GM18526 (cell line): ENCODE measurements at regions not wholly inside any gene's neighbourhood (a gene's known extent, or its start where the extent isn't known, plus 50 kb on each side); places are given as distances from the start of the nearest gene placed in this dataset.

ENCODE experiments used
- POLR2A ChIP-seq: IDR thresholded peaks from 3 replicates; pipeline ENCODE4 v1.6.1; 2011; ENCODE audit not compliant: insufficient read length; ENCODE audit errors: extremely low read depth

- no peak for TF ChIP-seq POLR2A
Observed at GRCh38 chr15:70321172-70321819, 223.6 kb upstream of the TLE3 start.

- TF ChIP-seq POLR2A: no peak
Observed at GRCh38 chr15:70320482-70320881, 222.8 kb upstream of the TLE3 start.

- no peak for TF ChIP-seq POLR2A
Observed at GRCh38 chr15:70320077-70320476, 222.4 kb upstream of the TLE3 start.

- peak; percentile 19 for TF ChIP-seq POLR2A
Observed at GRCh38 chr15:70319466-70319865, 221.7 kb upstream of the TLE3 start.

GRCh38 chr15:70318594-70319465, 221.1 kb upstream of the TLE3 start:
- no peak for TF ChIP-seq POLR2A

- TF ChIP-seq POLR2A: no peak
Observed at GRCh38 chr15:70316059-70316600, 218.4 kb upstream of the TLE3 start.

GRCh38 chr15:70315431-70315830, 217.7 kb upstream of the TLE3 start:
- no peak for TF ChIP-seq POLR2A

- no peak for TF ChIP-seq POLR2A
Observed at GRCh38 chr15:70314688-70315087, 217.0 kb upstream of the TLE3 start.

GRCh38 chr15:70314018-70314354, 216.3 kb upstream of the TLE3 start:
- TF ChIP-seq POLR2A: no peak

GRCh38 chr15:70313099-70314017, 215.6 kb upstream of the TLE3 start:
- no peak for TF ChIP-seq POLR2A

- no peak for TF ChIP-seq POLR2A
Observed at GRCh38 chr15:70311821-70312220, 214.1 kb upstream of the TLE3 start.

- no peak for TF ChIP-seq POLR2A
Observed at GRCh38 chr15:70309716-70310115, 212.0 kb upstream of the TLE3 start.

GRCh38 chr15:70308735-70309434, 211.2 kb upstream of the TLE3 start:
- no peak for TF ChIP-seq POLR2A

GRCh38 chr15:70308011-70308734, 210.5 kb upstream of the TLE3 start:
- no peak for TF ChIP-seq POLR2A
